MM.1S (cell line): ENCODE measurements at regions not wholly inside any gene's neighbourhood (a gene's known extent, or its start where the extent isn't known, plus 50 kb on each side); places are given as distances from the start of the nearest gene placed in this dataset.

Experiments used
- DNase-seq: peaks from one replicate; pipeline ENCODE4 v3.0.0-alpha.2; 2015
- H2AFZ ChIP-seq: fragments of 300-600 bp; sonication (generic); 2 replicates; pipeline ENCODE4 v1.6.0; 2016; ENCODE audit warnings: antibody characterized with exemption, low read length
- H3F3A ChIP-seq: fragments of 300-600 bp; sonication (generic); 2 replicates; pipeline ENCODE4 v1.6.1; 2016; ENCODE audit warnings: mild to moderate bottlenecking, antibody characterized with exemption, low read length, moderate library complexity, mixed read lengths; ENCODE audit not compliant: insufficient read depth
- H3K27ac ChIP-seq: fragments of 300-600 bp; sonication (generic); 2 replicates; pipeline ENCODE4 v1.5.1; 2016; ENCODE audit warnings: mild to moderate bottlenecking, low read length
- H3K27me3 ChIP-seq: fragments of 300-600 bp; sonication (generic); replicated peaks from 2 replicates; pipeline ENCODE4 v1.6.0; 2016; ENCODE audit warnings: low read length; ENCODE audit not compliant: insufficient read depth
- H3K36me3 ChIP-seq: fragments of 300-600 bp; sonication (generic); replicated peaks from 2 replicates; pipeline ENCODE4 v1.6.1; 2016; ENCODE audit warnings: mild to moderate bottlenecking, low read length, mixed read lengths; ENCODE audit not compliant: insufficient read depth
- H3K4me1 ChIP-seq: fragments of 300-600 bp; sonication (generic); 2 replicates; pipeline ENCODE4 v1.6.1; 2016; ENCODE audit warnings: low read length, mixed read lengths
- H3K4me2 ChIP-seq: fragments of 300-600 bp; sonication (generic); 2 replicates; pipeline ENCODE4 v1.6.0; 2016; ENCODE audit warnings: low read depth, low read length
- H3K4me3 ChIP-seq: fragments of 300-600 bp; sonication (generic); 2 replicates; pipeline ENCODE4 v1.5.1; 2016; ENCODE audit warnings: low read length, mixed read lengths
- H3K79me2 ChIP-seq: fragments of 300-600 bp; sonication (generic); 2 replicates; pipeline ENCODE4 v1.6.1; 2016; ENCODE audit warnings: mixed run types, low read length, mixed read lengths
- H3K9ac ChIP-seq: fragments of 300-600 bp; sonication (generic); 2 replicates; pipeline ENCODE4 v1.6.1; 2016; ENCODE audit warnings: low read length, mixed read lengths
- H3K9me2 ChIP-seq: fragments of 300-600 bp; sonication (generic); replicated peaks from 2 replicates; pipeline ENCODE4 v1.6.1; 2016; ENCODE audit warnings: mild to moderate bottlenecking, low read length, mixed read lengths; ENCODE audit not compliant: insufficient read depth
- H3K9me3 ChIP-seq: fragments of 300-600 bp; sonication (generic); replicated peaks from 2 replicates; pipeline ENCODE4 v1.6.1; 2016; ENCODE audit warnings: mild to moderate bottlenecking, low read length, mixed read lengths; ENCODE audit not compliant: insufficient read depth
- H4K20me1 ChIP-seq: fragments of 300-600 bp; sonication (generic); 2 replicates; pipeline ENCODE4 v1.6.1; 2016; ENCODE audit warnings: mild to moderate bottlenecking, low read length, moderate library complexity, mixed read lengths; ENCODE audit not compliant: insufficient read depth
- CTCF ChIP-seq: fragments of 300-600 bp; sonication (generic); IDR thresholded peaks from 2 replicates; pipeline ENCODE4 v1.5.1; 2016; ENCODE audit warnings: antibody characterized with exemption, low read length, mixed read lengths
- EZH2 ChIP-seq: fragments of 300-600 bp; sonication (generic); optimal IDR thresholded peaks from 2 replicates; pipeline ENCODE3; 2017; ENCODE audit warnings: low read depth, mild to moderate bottlenecking, antibody characterized with exemption, low read length, mixed read lengths
- EZH2phosphoT487 ChIP-seq: fragments of 300-600 bp; sonication (generic); IDR thresholded peaks from 2 replicates; pipeline ENCODE4 v1.6.1; 2018; ENCODE audit warnings: antibody characterized with exemption, low read length

GRCh38 chr15:70602834-70603560 is 160.4 kb downstream of the UACA start:
- H3K9me3 ChIP-seq = no peaks in the 10 kb centered on the region
- TF ChIP-seq CTCF = no peak
- TF ChIP-seq EZH2phosphoT487 = no peak
- TF ChIP-seq EZH2 = no peak
- H2AFZ ChIP-seq = no peak overlapping the region
- H4K20me1 ChIP-seq = no peaks in the 10 kb centered on the region
- H3K36me3 ChIP-seq = no peaks in the 10 kb centered on the region
- no peaks in the 10 kb centered on the region for H3K27me3 ChIP-seq
- H3K9ac ChIP-seq = no peak overlapping the region
- no peaks in the 10 kb centered on the region for H3K4me1 ChIP-seq
- H3F3A ChIP-seq = no peaks in the 10 kb centered on the region
- no peak overlapping the region for H3K4me3 ChIP-seq
- DNase-seq = no peak
- H3K9me2 ChIP-seq = no peaks in the 10 kb centered on the region
- H3K4me2 ChIP-seq = no peak overlapping the region
- H3K79me2 ChIP-seq = no peaks in the 10 kb centered on the region
- H3K27ac ChIP-seq = no peak overlapping the region

GRCh38 chr15:70602281-70602680 is 161.1 kb downstream of the UACA start:
- Histone ChIP-seq H3K4me3 (no peak overlapping the region), H3K4me1 (no peaks in the 10 kb centered on the region), H3K9ac (no peak overlapping the region), H3F3A (no peaks in the 10 kb centered on the region), H3K27me3 (no peaks in the 10 kb centered on the region), H3K4me2 (no peak overlapping the region), H2AFZ (no peak overlapping the region), H4K20me1 (no peaks in the 10 kb centered on the region), H3K9me3 (no peaks in the 10 kb centered on the region), H3K79me2 (no peaks in the 10 kb centered on the region), H3K36me3 (no peaks in the 10 kb centered on the region), H3K9me2 (no peaks in the 10 kb centered on the region), H3K27ac (no peak overlapping the region)
- DNase-seq = no peak
- TF ChIP-seq EZH2phosphoT487 = no peak

GRCh38 chr15:70597945-70598344 is 165.4 kb downstream of the UACA start:
- H3F3A ChIP-seq = no peaks in the 10 kb centered on the region
- no peak overlapping the region for H3K27ac ChIP-seq
- no peak overlapping the region for H2AFZ ChIP-seq
- no peaks in the 10 kb centered on the region for H3K79me2 ChIP-seq
- no peaks in the 10 kb centered on the region for H3K9me2 ChIP-seq
- H3K9me3 ChIP-seq = no peaks in the 10 kb centered on the region
- DNase-seq = no peak
- H4K20me1 ChIP-seq = no peaks in the 10 kb centered on the region
- TF ChIP-seq CTCF (no peak), EZH2 (no peak), EZH2phosphoT487 (no peak)
- H3K36me3 ChIP-seq = no peaks in the 10 kb centered on the region
- H3K4me3 ChIP-seq = no peak overlapping the region
- H3K9ac ChIP-seq = no peak overlapping the region
- no peak overlapping the region for H3K4me2 ChIP-seq
- H3K27me3 ChIP-seq = no peaks in the 10 kb centered on the region
- H3K4me1 ChIP-seq = no peaks in the 10 kb centered on the region

GRCh38 chr15:70597056-70597603 is 166.2 kb downstream of the UACA start:
- H3K9me3 ChIP-seq = no peaks in the 10 kb centered on the region
- H3K36me3 ChIP-seq = no peaks in the 10 kb centered on the region
- no peak overlapping the region for H3K4me3 ChIP-seq
- H3K79me2 ChIP-seq = no peaks in the 10 kb centered on the region
- no peaks in the 10 kb centered on the region for H4K20me1 ChIP-seq
- no peak for DNase-seq
- H3K9ac ChIP-seq = no peak overlapping the region
- no peaks in the 10 kb centered on the region for H3K9me2 ChIP-seq
- no peaks in the 10 kb centered on the region for H3K27me3 ChIP-seq
- H3K4me1 ChIP-seq = no peaks in the 10 kb centered on the region
- H3F3A ChIP-seq = no peaks in the 10 kb centered on the region
- H3K4me2 ChIP-seq = no peak overlapping the region
- no peak overlapping the region for H2AFZ ChIP-seq
- no peak overlapping the region for H3K27ac ChIP-seq
- TF ChIP-seq CTCF = no peak
- TF ChIP-seq EZH2 = no peak
- TF ChIP-seq EZH2phosphoT487 = no peak
